Calu3 (cell line): ENCODE measurements at regions not wholly inside any gene's neighbourhood (a gene's known extent, or its start where the extent isn't known, plus 50 kb on each side); places are given as distances from the start of the nearest gene placed in this dataset.

Experiments
- BruUV-seq: library from RNA; stranded (reverse); fragments of 400-500 nt; replicated peaks from 2 replicates; lab custom pipeline; 2021; lab: Mats Ljungman, UMichigan
- CTCF ChIA-PET: fragments of 300-600 bp; sonication (Branson Sonifier 250); formaldehyde crosslinking; loops from one replicate; lab custom pipeline; 2022; ENCODE audit warnings: antibody characterized with exemption; lab: Charles Lee
- DNase-seq: peaks from one replicate; pipeline ENCODE4 v3.0.0; 2022
- H3K27ac Mint-ChIP-seq: one replicate; pipeline ENCODE4 v1.8.0; 2022; ENCODE audit warnings: mixed read lengths; ENCODE audit not compliant: unreplicated experiment
- H3K27me3 Mint-ChIP-seq: one replicate; pipeline ENCODE4 v1.8.0; 2022; ENCODE audit warnings: mixed read lengths; ENCODE audit not compliant: unreplicated experiment
- H3K36me3 Mint-ChIP-seq: one replicate; pipeline ENCODE4 v1.8.0; 2022; ENCODE audit warnings: mild to moderate bottlenecking, moderate library complexity, mixed read lengths; ENCODE audit not compliant: insufficient read depth, unreplicated experiment
- H3K4me1 Mint-ChIP-seq: one replicate; pipeline ENCODE4 v1.8.0; 2022; ENCODE audit warnings: mild to moderate bottlenecking, low read depth, mixed read lengths; ENCODE audit not compliant: unreplicated experiment
- H3K4me3 Mint-ChIP-seq: one replicate; pipeline ENCODE4 v1.8.0; 2022; ENCODE audit warnings: mild to moderate bottlenecking, low read depth, moderate library complexity, mixed read lengths; ENCODE audit not compliant: unreplicated experiment
- H3K9me3 Mint-ChIP-seq: one replicate; pipeline ENCODE4 v1.8.0; 2022; ENCODE audit warnings: low read depth, mixed read lengths; ENCODE audit not compliant: unreplicated experiment
- intact Hi-C: fragments of 100-400 bp; cut with micrococcal nuclease; formaldehyde crosslinking; loops from one replicate; pipeline ENCODE4 v1.10.0; 2022; ENCODE audit not compliant: unreplicated experiment
- TF ChIP-seq, protein P1 (sequence below): fragments of 200-600 bp; IDR thresholded peaks from one replicate; pipeline ENCODE4 v1.8.0; 2022; ENCODE audit warnings: antibody characterized with exemption; ENCODE audit not compliant: unreplicated experiment

- intact Hi-C loops: no loop called here
- peaks cover 7% of the 10 kb centered on the region for H3K36me3 Mint-ChIP-seq
Observed at GRCh38 chr2:62566847-62567246, 60.9 kb upstream of the TMEM17 start.

DNA sequence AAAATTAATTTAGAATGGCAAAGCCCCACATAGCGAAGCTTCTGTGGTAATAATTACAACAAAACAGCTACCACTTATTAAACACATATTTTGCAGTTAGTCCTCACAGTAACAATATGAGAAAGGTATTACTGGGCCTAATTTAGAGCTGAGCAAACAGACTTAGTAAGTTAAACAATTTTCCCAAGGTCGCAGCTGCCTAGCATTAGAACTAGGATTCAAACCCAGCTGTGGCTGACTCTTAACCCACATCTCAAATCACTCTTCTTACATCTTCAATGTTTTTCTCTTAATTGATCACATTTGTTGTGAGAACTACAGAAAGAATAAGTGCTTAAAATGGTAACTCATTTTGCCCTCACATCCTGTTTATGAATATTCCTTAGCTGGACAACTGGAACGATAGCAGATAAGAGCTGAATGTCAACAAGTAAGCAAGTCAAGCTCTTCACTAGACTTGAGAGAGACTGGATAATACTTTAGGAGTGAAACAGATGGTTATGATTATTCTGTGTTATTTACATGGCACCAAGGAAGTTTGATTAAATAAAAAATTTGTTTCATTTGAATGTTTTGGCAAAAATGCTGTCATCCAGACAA is 59.4 kb upstream of the TMEM17 start:
- no peak for DNase-seq
- TF ChIP-seq, protein P1, sequence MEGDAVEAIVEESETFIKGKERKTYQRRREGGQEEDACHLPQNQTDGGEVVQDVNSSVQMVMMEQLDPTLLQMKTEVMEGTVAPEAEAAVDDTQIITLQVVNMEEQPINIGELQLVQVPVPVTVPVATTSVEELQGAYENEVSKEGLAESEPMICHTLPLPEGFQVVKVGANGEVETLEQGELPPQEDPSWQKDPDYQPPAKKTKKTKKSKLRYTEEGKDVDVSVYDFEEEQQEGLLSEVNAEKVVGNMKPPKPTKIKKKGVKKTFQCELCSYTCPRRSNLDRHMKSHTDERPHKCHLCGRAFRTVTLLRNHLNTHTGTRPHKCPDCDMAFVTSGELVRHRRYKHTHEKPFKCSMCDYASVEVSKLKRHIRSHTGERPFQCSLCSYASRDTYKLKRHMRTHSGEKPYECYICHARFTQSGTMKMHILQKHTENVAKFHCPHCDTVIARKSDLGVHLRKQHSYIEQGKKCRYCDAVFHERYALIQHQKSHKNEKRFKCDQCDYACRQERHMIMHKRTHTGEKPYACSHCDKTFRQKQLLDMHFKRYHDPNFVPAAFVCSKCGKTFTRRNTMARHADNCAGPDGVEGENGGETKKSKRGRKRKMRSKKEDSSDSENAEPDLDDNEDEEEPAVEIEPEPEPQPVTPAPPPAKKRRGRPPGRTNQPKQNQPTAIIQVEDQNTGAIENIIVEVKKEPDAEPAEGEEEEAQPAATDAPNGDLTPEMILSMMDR: no peak
- no TSS peak for BruUV-seq
- CTCF ChIA-PET: no interaction called here
- intact Hi-C loops: no loop called here
- H3K9me3 Mint-ChIP-seq: peaks cover 2% of the 10 kb centered on the region
- no peak overlapping the region for H3K27ac Mint-ChIP-seq
- H3K4me1 Mint-ChIP-seq: peaks cover 42% of the 10 kb centered on the region
- no peaks in the 10 kb centered on the region for H3K36me3 Mint-ChIP-seq
- no peaks in the 10 kb centered on the region for H3K27me3 Mint-ChIP-seq
- no peak overlapping the region for H3K4me3 Mint-ChIP-seq

More at GRCh38 chr2:62566847-62567246, 60.9 kb upstream of the TMEM17 start:
- CTCF ChIA-PET: no interaction called here
- BruUV-seq: no TSS peak
- Mint-ChIP-seq H3K27me3 (no peaks in the 10 kb centered on the region), H3K4me1 (peaks cover 42% of the 10 kb centered on the region), H3K27ac (no peak overlapping the region), H3K9me3 (no peaks in the 10 kb centered on the region), H3K4me3 (no peak overlapping the region)
- DNase-seq: no peak
- TF ChIP-seq, protein P1: no peak

DNA sequence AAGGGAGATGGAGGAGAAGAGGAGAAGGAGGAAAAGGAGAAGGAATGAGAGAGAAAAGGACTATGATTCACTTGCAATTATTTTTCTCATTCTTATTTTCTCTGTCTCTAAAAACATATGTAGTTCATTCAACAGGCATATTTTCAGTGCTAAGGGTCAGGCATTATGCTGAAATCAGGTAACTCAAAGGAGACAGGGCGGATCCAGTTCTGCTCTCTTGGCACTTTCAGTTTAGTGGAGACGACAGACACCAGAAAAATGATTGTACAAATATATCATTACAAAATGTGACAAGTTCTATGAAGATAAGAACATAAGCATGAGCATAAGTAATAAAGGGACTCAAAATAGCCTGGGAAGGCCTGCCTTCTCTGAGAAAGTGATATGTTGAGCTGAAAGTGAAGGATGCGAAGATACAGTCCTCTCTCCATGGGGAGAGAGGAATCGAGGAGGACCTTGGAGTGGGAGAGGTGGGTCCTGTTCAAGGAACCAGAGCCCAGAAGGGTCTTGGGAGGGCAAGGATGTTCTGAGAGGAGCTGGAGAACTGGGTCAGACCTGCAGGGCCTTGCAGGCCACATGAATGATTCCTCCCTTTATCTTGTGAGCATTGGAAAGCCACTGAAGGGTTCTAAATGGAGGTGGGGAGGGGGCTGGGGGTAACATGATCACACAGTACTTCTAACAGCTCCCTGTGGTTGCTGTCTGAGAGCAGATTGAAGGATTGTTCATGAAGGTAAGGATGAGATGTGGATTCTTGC is 58.6 kb upstream of the TMEM17 start:
- intact Hi-C loops: no loop called here
- TF ChIP-seq, protein P1: no peak
- no peaks in the 10 kb centered on the region for H3K27me3 Mint-ChIP-seq
- H3K27ac Mint-ChIP-seq: no peak overlapping the region
- H3K9me3 Mint-ChIP-seq: peaks cover 2% of the 10 kb centered on the region
- H3K4me3 Mint-ChIP-seq: no peak overlapping the region
- no TSS peak for BruUV-seq
- DNase-seq: no peak
- H3K4me1 Mint-ChIP-seq: peaks cover 37% of the 10 kb centered on the region
- CTCF ChIA-PET: no interaction called here
- H3K36me3 Mint-ChIP-seq: no peaks in the 10 kb centered on the region

GRCh38 chr2:62561586-62561985 is 55.6 kb upstream of the TMEM17 start:
- Mint-ChIP-seq H3K4me3 (no peak overlapping the region), H3K36me3 (no peaks in the 10 kb centered on the region), H3K27me3 (no peaks in the 10 kb centered on the region), H3K27ac (no peak overlapping the region), H3K4me1 (peaks cover 7% of the 10 kb centered on the region), H3K9me3 (peaks cover 4% of the 10 kb centered on the region)
- CTCF ChIA-PET: no interaction called here
- intact Hi-C loops: no loop called here
- no TSS peak for BruUV-seq
- TF ChIP-seq, protein P1: no peak
- DNase-seq: no peak
